Neural cell (in vitro differentiated cells): ENCODE measurements at regions not wholly inside any gene's neighbourhood (a gene's known extent, or its start where the extent isn't known, plus 50 kb on each side); places are given as distances from the start of the nearest gene placed in this dataset.

Experiments used
- H2AFZ ChIP-seq: fragments of 200-600, 300-800 bp; sonication (generic), shearing (Covaris generic); 2 replicates; pipeline ENCODE4 v1.6.0; 2014; ENCODE audit warnings: low read depth, mild to moderate bottlenecking, antibody characterized with exemption, low read length, moderate library complexity
- H3F3A ChIP-seq: fragments of 200-600 bp; shearing (Covaris generic); 2 replicates; pipeline ENCODE4 v1.6.1; 2016; ENCODE audit warnings: mild to moderate bottlenecking, moderate library complexity, mixed read lengths, antibody characterized with exemption, low read length; ENCODE audit not compliant: insufficient read depth, poor library complexity, severe bottlenecking
- H3K27ac ChIP-seq: fragments of 200-600, 300-800 bp; sonication (generic), shearing (Covaris generic); 2 replicates; pipeline ENCODE4 v1.5.1; 2014; ENCODE audit warnings: mild to moderate bottlenecking, low read length, moderate library complexity
- H3K27me3 ChIP-seq: fragments of 300-800, 200-600 bp; sonication (generic), shearing (Covaris generic); 2 replicates; pipeline ENCODE4 v1.6.0; 2014; ENCODE audit warnings: mild to moderate bottlenecking, low read depth, low read length, moderate library complexity; ENCODE audit not compliant: insufficient read depth
- H3K36me3 ChIP-seq: fragments of 300-800, 200-600 bp; sonication (generic), shearing (Covaris generic); 2 replicates; pipeline ENCODE4 v1.5.1; 2014; ENCODE audit warnings: mild to moderate bottlenecking, antibody characterized with exemption, low read length, moderate library complexity; ENCODE audit not compliant: insufficient read depth
- H3K4me2 ChIP-seq: fragments of 300-800, 200-600 bp; sonication (generic), shearing (Covaris generic); 2 replicates; pipeline ENCODE4 v1.6.0; 2014; ENCODE audit warnings: mild to moderate bottlenecking, low read length
- H3K4me3 ChIP-seq: fragments of 300-800, 200-600 bp; sonication (generic), shearing (Covaris generic); 2 replicates; pipeline ENCODE4 v1.5.1; 2014; ENCODE audit warnings: mild to moderate bottlenecking, low read length, moderate library complexity
- H3K79me2 ChIP-seq: fragments of 200-600 bp; shearing (Covaris generic); replicated peaks from 2 replicates; pipeline ENCODE4 v1.6.0; 2014; ENCODE audit warnings: mild to moderate bottlenecking, low read length, moderate library complexity; ENCODE audit not compliant: insufficient read depth
- H3K9ac ChIP-seq: fragments of 300-800, 200-600 bp; sonication (generic), shearing (Covaris generic); 2 replicates; pipeline ENCODE4 v1.6.1; 2016; ENCODE audit warnings: mild to moderate bottlenecking, low read length, mixed read lengths
- H3K9me2 ChIP-seq: fragments of 200-600 bp; shearing (Covaris generic); 2 replicates; pipeline ENCODE4 v1.6.1; 2016; ENCODE audit warnings: mild to moderate bottlenecking, low read length, mixed read lengths; ENCODE audit not compliant: insufficient read depth
- H3K9me3 ChIP-seq: fragments of 200-600, 300-800 bp; sonication (generic), shearing (Covaris generic); 2 replicates; pipeline ENCODE4 v1.6.1; 2016; ENCODE audit warnings: mild to moderate bottlenecking, mixed run types, low read length, moderate library complexity, mixed read lengths
- H4K20me1 ChIP-seq: fragments of 200-600 bp; shearing (Covaris generic); 2 replicates; pipeline ENCODE4 v1.6.1; 2016; ENCODE audit warnings: mild to moderate bottlenecking, mixed run types; ENCODE audit not compliant: insufficient read depth
- CTCF ChIP-seq: fragments of 450-650 bp; IDR thresholded peaks from 2 replicates; pipeline ENCODE4 v1.5.1; 2014; ENCODE audit warnings: antibody characterized with exemption, mild to moderate bottlenecking, moderate library complexity; ENCODE audit not compliant: poor library complexity, severe bottlenecking
- EZH2 ChIP-seq: fragments of 200-600, 300-800 bp; shearing (Covaris generic), sonication (generic); IDR thresholded peaks from 2 replicates; pipeline ENCODE4 v1.6.1; 2014; ENCODE audit warnings: antibody characterized with exemption, low read length, borderline replicate concordance, mild to moderate bottlenecking; ENCODE audit not compliant: insufficient read depth, poor library complexity, severe bottlenecking
- MXI1 ChIP-seq: fragments of 450-650 bp; conservative IDR thresholded peaks from 2 replicates; pipeline ENCODE4 v1.6.1; 2014; ENCODE audit warnings: antibody characterized with exemption, mild to moderate bottlenecking; ENCODE audit not compliant: poor library complexity, severe bottlenecking
- RAD21 ChIP-seq: fragments of 450-650 bp; conservative IDR thresholded peaks from 2 replicates; pipeline ENCODE4 v1.6.1; 2014; ENCODE audit warnings: antibody characterized with exemption, mild to moderate bottlenecking, moderate library complexity
- REST ChIP-seq: IDR thresholded peaks from 2 replicates; pipeline ENCODE4 v1.6.1; 2012; ENCODE audit warnings: borderline replicate concordance
- TAF1 ChIP-seq: IDR thresholded peaks from 2 replicates; pipeline ENCODE4 v1.6.1; 2012; ENCODE audit warnings: low read depth

DNA sequence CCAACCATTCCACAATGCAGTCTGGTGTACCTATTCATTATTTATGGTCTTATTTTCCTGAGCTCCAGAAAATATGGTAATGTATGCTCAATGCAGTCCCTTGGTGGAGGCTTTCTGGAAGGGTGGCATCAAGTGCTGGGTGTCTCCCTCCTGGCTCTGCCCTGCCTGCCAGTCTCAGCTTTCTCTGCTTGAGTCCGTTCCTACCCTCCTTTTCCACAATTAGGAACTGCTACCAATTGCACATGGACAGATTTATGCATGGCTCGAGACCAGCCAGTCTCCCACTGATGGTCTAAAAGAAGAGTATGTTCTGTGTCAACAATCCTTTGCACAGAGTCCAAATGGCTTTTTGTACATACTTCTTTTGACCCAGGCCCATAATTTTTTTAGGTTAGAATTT lies 189.8 kb downstream of the TLE1 start:
- no peak overlapping the region for H2AFZ ChIP-seq
- H3K27me3 ChIP-seq: no peaks in the 10 kb centered on the region
- no peak for TF ChIP-seq MXI1
- no peak for TF ChIP-seq CTCF
- TF ChIP-seq RAD21: no peak
- no peak for TF ChIP-seq REST
- no peaks in the 10 kb centered on the region for H3F3A ChIP-seq
- H3K4me2 ChIP-seq: no peak overlapping the region
- H4K20me1 ChIP-seq: no peaks in the 10 kb centered on the region
- H3K27ac ChIP-seq: no peak overlapping the region
- H3K9me2 ChIP-seq: no peaks in the 10 kb centered on the region
- no peak overlapping the region for H3K4me3 ChIP-seq
- no peaks in the 10 kb centered on the region for H3K36me3 ChIP-seq
- H3K79me2 ChIP-seq: no peaks in the 10 kb centered on the region
- H3K9me3 ChIP-seq: no peaks in the 10 kb centered on the region
- H3K9ac ChIP-seq: no peak overlapping the region

GRCh38 chr9:81499021-81499454 lies 190.3 kb downstream of the TLE1 start:
- H3K79me2 ChIP-seq: no peaks in the 10 kb centered on the region
- H3K9me2 ChIP-seq: no peaks in the 10 kb centered on the region
- no peaks in the 10 kb centered on the region for H4K20me1 ChIP-seq
- no peaks in the 10 kb centered on the region for H3K27me3 ChIP-seq
- no peak for TF ChIP-seq CTCF
- no peak for TF ChIP-seq RAD21
- no peak for TF ChIP-seq TAF1
- H2AFZ ChIP-seq: no peak overlapping the region
- no peaks in the 10 kb centered on the region for H3F3A ChIP-seq
- H3K9ac ChIP-seq: no peak overlapping the region
- H3K4me3 ChIP-seq: no peak overlapping the region
- no peak overlapping the region for H3K4me2 ChIP-seq
- H3K9me3 ChIP-seq: no peaks in the 10 kb centered on the region
- H3K36me3 ChIP-seq: no peaks in the 10 kb centered on the region
- no peak overlapping the region for H3K27ac ChIP-seq

DNA sequence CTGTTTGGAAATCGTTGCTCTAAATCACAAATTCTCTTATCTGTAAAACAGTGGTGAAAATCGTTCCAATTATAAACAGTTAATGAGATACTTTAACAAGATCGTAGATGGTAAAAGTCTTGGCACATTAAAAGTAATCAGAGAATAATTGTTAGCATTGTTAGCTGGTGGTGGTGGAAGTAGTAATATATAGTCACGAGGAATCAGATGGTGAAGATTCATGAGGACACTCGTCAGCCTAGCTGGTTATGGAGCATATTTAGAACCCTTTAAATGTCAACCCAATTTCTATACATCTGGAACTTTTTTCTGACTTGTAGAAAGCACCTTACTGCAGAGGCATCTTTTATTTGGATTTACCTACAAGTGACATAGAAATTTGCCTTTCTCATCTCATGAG lies 190.8 kb downstream of the TLE1 start:
- no peaks in the 10 kb centered on the region for H3K36me3 ChIP-seq
- H3K79me2 ChIP-seq: no peaks in the 10 kb centered on the region
- H3F3A ChIP-seq: no peaks in the 10 kb centered on the region
- TF ChIP-seq EZH2: no peak
- TF ChIP-seq MXI1: no peak
- no peaks in the 10 kb centered on the region for H3K9me3 ChIP-seq
- no peak overlapping the region for H3K4me3 ChIP-seq
- H4K20me1 ChIP-seq: no peaks in the 10 kb centered on the region
- H3K4me2 ChIP-seq: no peak overlapping the region
- no peak overlapping the region for H3K9ac ChIP-seq
- H3K9me2 ChIP-seq: no peaks in the 10 kb centered on the region
- H3K27ac ChIP-seq: no peak overlapping the region
- H3K27me3 ChIP-seq: no peaks in the 10 kb centered on the region
- H2AFZ ChIP-seq: no peak overlapping the region
